GM12878 (cell line): ENCODE measurements at regions not wholly inside any gene's neighbourhood (a gene's known extent, or its start where the extent isn't known, plus 50 kb on each side); places are given as distances from the start of the nearest gene placed in this dataset.

Source experiments
- ATAC-seq: fragments of 200-7000 bp; cut with Tn5 transposase; 3 replicates; pipeline ENCODE4 v1.9.1; 2020; ENCODE audit warnings: mild to moderate bottlenecking, moderate library complexity
- BruUV-seq: library from RNA; stranded (reverse); fragments of 400-500 nt; replicated peaks from 2 replicates; lab custom pipeline; 2021; lab: Mats Ljungman, UMichigan
- CTCF ChIA-PET: fragments of 300-600 bp; sonication (Branson Sonifier 250); formaldehyde crosslinking; extraction: SDS; loops from one replicate; lab custom pipeline; 2021; ENCODE audit warnings: inconsistent platforms; lab: Yijun Ruan, JAX
- POLR2A ChIA-PET: fragments of 350-600 bp; formaldehyde crosslinking; extraction: SDS; loops from one replicate; lab custom pipeline; 2021; ENCODE audit warnings: inconsistent platforms; lab: Charles Lee
- RAD21 ChIA-PET: fragments of 300-600 bp; sonication (Branson Sonifier 250); formaldehyde crosslinking; loops from one replicate; lab custom pipeline; 2023; ENCODE audit warnings: antibody characterized with exemption; ENCODE audit not compliant: unreplicated experiment; lab: Charles Lee
- SMC1A ChIA-PET: fragments of 300-600 bp; sonication (Branson Sonifier 250); formaldehyde crosslinking; loops from one replicate; lab custom pipeline; 2023; ENCODE audit not compliant: unreplicated experiment, uncharacterized antibody; lab: Charles Lee
- DNase-seq: peaks from one replicate; pipeline ENCODE4 v3.0.0-alpha.2; 2011; ENCODE audit warnings: low read depth, low spot score
- FAIRE-seq: peaks from 3 replicates; lab custom pipeline; 2011; peaks lifted over from hg19 to GRCh38; lab: Jason Lieb, UNC
- H2AFZ ChIP-seq: 2 replicates; pipeline ENCODE4 v1.6.0; 2011; ENCODE audit warnings: low read depth, low read length, control low read depth; ENCODE audit not compliant: control insufficient read depth
- H3K27ac ChIP-seq: 2 replicates; pipeline ENCODE4 v1.5.1; 2011; ENCODE audit warnings: control low read depth; ENCODE audit not compliant: control insufficient read depth, insufficient read depth
- H3K27me3 ChIP-seq, 2 experiments: replicated peaks in 1 of 2; 2 replicates each; pipeline versions ENCODE4 v1.6.0 to v1.6.1; 2011; ENCODE audit warnings: low read length in 1 of 2; ENCODE audit not compliant: control insufficient read depth in 2 of 2, insufficient read depth in 2 of 2
- H3K36me3 ChIP-seq, 2 experiments: 2 replicates each; pipeline ENCODE4 v1.5.1; 2011; ENCODE audit warnings: low read length in 1 of 2; ENCODE audit not compliant: control insufficient read depth in 2 of 2, insufficient read depth in 2 of 2
- H3K4me1 ChIP-seq: 2 replicates; pipeline ENCODE4 v1.6.1; 2011; ENCODE audit warnings: mild to moderate bottlenecking, low read length, moderate library complexity, mixed read lengths; ENCODE audit not compliant: control insufficient read depth, insufficient read depth
- H3K4me2 ChIP-seq: 2 replicates; pipeline ENCODE4 v1.6.0; 2011; ENCODE audit warnings: control low read depth; ENCODE audit not compliant: control insufficient read depth, insufficient read depth
- H3K4me3 ChIP-seq: fragments of 200-600 bp; sonication (generic); 2 replicates; pipeline ENCODE4 v1.5.1; 2016
- H3K79me2 ChIP-seq: 2 replicates; pipeline ENCODE4 v1.6.0; 2011; ENCODE audit warnings: low read length; ENCODE audit not compliant: control insufficient read depth, insufficient read depth
- H3K9ac ChIP-seq: 2 replicates; pipeline ENCODE4 v1.8.0; 2011; ENCODE audit warnings: low read length, control low read depth, mixed read lengths; ENCODE audit not compliant: control insufficient read depth, insufficient read depth
- H3K9me3 ChIP-seq: replicated peaks from 3 replicates; pipeline ENCODE4 v1.5.1; 2011; ENCODE audit warnings: mild to moderate bottlenecking, low read length; ENCODE audit not compliant: control insufficient read depth, insufficient read depth
- H4K20me1 ChIP-seq: 2 replicates; pipeline ENCODE4 v1.6.0; 2011; ENCODE audit not compliant: control insufficient read depth, insufficient read depth
- BCLAF1 ChIP-seq: fragments of 450-650 bp; IDR thresholded peaks from 2 replicates; pipeline ENCODE4 v1.6.1; 2017; ENCODE audit warnings: antibody characterized with exemption, mild to moderate bottlenecking, moderate library complexity
- BHLHE40 ChIP-seq, 2 experiments: fragments of 450-650 bp in 1 of 2; IDR thresholded peaks; 2 replicates each; pipeline ENCODE4 v1.6.1; 2011 to 2017; ENCODE audit warnings: low read depth in 2 of 2, borderline replicate concordance in 1 of 2, improper control_type of control experiment in 1 of 2, low read length in 1 of 2, mild to moderate bottlenecking in 1 of 2
- BRCA1 ChIP-seq: IDR thresholded peaks from 2 replicates; pipeline ENCODE4 v1.6.1; 2011; ENCODE audit warnings: low read depth, low read length, improper control_type of control experiment
- CEBPB ChIP-seq, 2 experiments: fragments of 150-350 bp in 1 of 2; IDR thresholded peaks; 2 replicates each; pipeline ENCODE4 v1.6.1; 2012 to 2014; ENCODE audit warnings: low read depth in 2 of 2, low read length in 2 of 2, borderline replicate concordance in 1 of 2, inconsistent platforms in 1 of 2
- CHD2 ChIP-seq: IDR thresholded peaks from 2 replicates; pipeline ENCODE4 v1.6.1; 2011; ENCODE audit warnings: low read depth, low read length, improper control_type of control experiment, borderline replicate concordance
- E4F1 ChIP-seq: fragments of 450-650 bp; IDR thresholded peaks from 2 replicates; pipeline ENCODE4 v1.6.1; 2018; ENCODE audit warnings: borderline replicate concordance, mild to moderate bottlenecking; ENCODE audit not compliant: partially characterized antibody
- JUND ChIP-seq: IDR thresholded peaks from 2 replicates; pipeline ENCODE4 v1.6.1; 2012; ENCODE audit warnings: low read depth, mild to moderate bottlenecking, low read length, improper control_type of control experiment, moderate library complexity
- MXI1 ChIP-seq: fragments of 150-350 bp; IDR thresholded peaks from 2 replicates; pipeline ENCODE4 v1.6.1; 2011; ENCODE audit warnings: low read depth, mild to moderate bottlenecking, inconsistent platforms, low read length, improper control_type of control experiment
- NKRF ChIP-seq: fragments of 450-650 bp; conservative IDR thresholded peaks from 2 replicates; pipeline ENCODE4 v1.6.1; 2017; ENCODE audit warnings: mild to moderate bottlenecking, moderate library complexity
- RB1 ChIP-seq: fragments of 450-650 bp; formaldehyde crosslinking; IDR thresholded peaks from 2 replicates; pipeline ENCODE4 v1.6.1; 2017; ENCODE audit warnings: mild to moderate bottlenecking, borderline replicate concordance
- SREBF1 ChIP-seq: IDR thresholded peaks from 2 replicates; pipeline ENCODE4 v1.6.1; 2012; ENCODE audit warnings: mild to moderate bottlenecking, low read length
- SRF ChIP-seq, 2 experiments: IDR thresholded peaks; 2 replicates each; pipeline ENCODE4 v1.6.1; 2011; ENCODE audit warnings: low read depth in 2 of 2, low read length in 2 of 2, mild to moderate bottlenecking in 1 of 2, moderate library complexity in 1 of 2
- STAT3 ChIP-seq: IDR thresholded peaks from 2 replicates; pipeline ENCODE4 v1.6.1; 2011; ENCODE audit warnings: low read depth, low read length, improper control_type of control experiment
- WGBS: methylation state at CpG from one replicate; pipeline ENCODE4 v1.1.6; 2016; ENCODE audit warnings: low lambda C conversion rate; ENCODE audit not compliant: insufficient replicate concordance, insufficient coverage; ENCODE audit errors: missing lambda C conversion rate; 5-methylcytosine and 5-hydroxymethylcytosine counted together
- in situ Hi-C: fragments of 300-500 bp; cut with MboI; formaldehyde crosslinking; loops from 9 replicates; pipeline ENCODE4 v1.14.3; 2018; ENCODE audit warnings: mixed read lengths
- intact Hi-C: fragments of 100-400 bp; cut with micrococcal nuclease; formaldehyde crosslinking; loops from one replicate; pipeline ENCODE4 v1.14.2; 2022; ENCODE audit not compliant: unreplicated experiment

- TF ChIP-seq CHD2, result no peak
Observed at GRCh38 chr17:68179236-68179925, 68.5 kb upstream of the AMZ2 start (continued).

- intact Hi-C loops, result loop anchor here (5.0 to 10.0 kb wide), 3 partner anchors 67 to 585 kb away; partner anchors contain the start of gene AMZ2
- TF ChIP-seq E4F1, result no peak
- no peak for TF ChIP-seq BHLHE40 (IDR thresholded peaks at IDR 0.05; ENCODE audit: borderline replicate concordance in 1 of 2, low read depth in 2 of 2, low read length in 1 of 2)
- no peak for TF ChIP-seq RB1
- no peak for TF ChIP-seq SRF (IDR thresholded peaks at IDR 0.05; ENCODE audit: low read depth in 2 of 2, low read length in 2 of 2)
- no peak for TF ChIP-seq STAT3
- no peak for TF ChIP-seq JUND
- no peak for TF ChIP-seq CEBPB (IDR thresholded peaks at IDR 0.05; ENCODE audit: borderline replicate concordance in 1 of 2, low read depth in 2 of 2, low read length in 2 of 2)
- TF ChIP-seq NKRF, result no peak
- no peak for TF ChIP-seq MXI1
- no peak for TF ChIP-seq BCLAF1
- no peak for TF ChIP-seq BRCA1
- TF ChIP-seq SREBF1, result no peak
Observed at GRCh38 chr17:68179926-68180285, 67.9 kb upstream of the AMZ2 start.

More at GRCh38 chr17:68179926-68180285, 67.9 kb upstream of the AMZ2 start:
- Histone ChIP-seq H3K4me1 (peaks cover 22% of the 10 kb centered on the region), H2AFZ (no peak overlapping the region), H3K36me3 (no peaks in the 10 kb centered on the region), H3K9me3 (no peaks in the 10 kb centered on the region; the same call in 2 of the 3 replicates), H3K4me3 (no peak overlapping the region), H3K27me3 (no peaks in the 10 kb centered on the region), H3K4me2 (no peak overlapping the region), H3K9ac (no peak overlapping the region), H3K27ac (no peak overlapping the region), H3K79me2 (peaks cover 10% of the 10 kb centered on the region), H4K20me1 (no peaks in the 10 kb centered on the region)
- WGBS, result 97% methylated on average over 24 of the region's 31 CpGs
- ChIA-PET RAD21 (interaction anchor here (1.1 to 7.3 kb wide), 8 partner anchors 16 to 286 kb away, joined by 3 to 49 read pairs (median 8); partner anchors contain the start of genes AMZ2 and WIPI1), POLR2A (interaction anchor here (0.6 to 4.3 kb wide), 6 partner anchors 13 to 280 kb away, joined by 3 to 32 read pairs (median 8); partner anchors contain the start of genes AMZ2, KPNA2 and WIPI1), SMC1A (interaction anchor here (0.9 to 8.8 kb wide), 9 partner anchors 9 to 279 kb away, joined by 3 to 60 read pairs (median 6); partner anchors contain the start of genes AMZ2 and WIPI1), CTCF (interaction anchor here (1.0 to 8.2 kb wide), 8 partner anchors 20 to 317 kb away, joined by 3 to 90 read pairs (median 10); partner anchors contain the start of gene WIPI1)
- no TSS peak for BruUV-seq
- FAIRE-seq (no peak), ATAC-seq (no peak), DNase-seq (no peak)
- in situ Hi-C loops, result loop anchor here (5.0 kb wide), 1 partner anchor 277 kb away; the partner anchor contains the start of gene WIPI1
